GM12892 (cell line): ENCODE measurements at regions not wholly inside any gene's neighbourhood (a gene's known extent, or its start where the extent isn't known, plus 50 kb on each side); places are given as distances from the start of the nearest gene placed in this dataset.
"Not testable (repeated sequence)": the region's sequence is repeated elsewhere in the genome, so short reads cannot be mapped to it uniquely, and the experiment has no call there.

Experiments used
- DNase-seq: peaks from one replicate; pipeline ENCODE4 v3.0.0; 2011; ENCODE audit not compliant: insufficient read length
- FAIRE-seq: peaks from 2 replicates; lab custom pipeline; 2011; peaks lifted over from hg19 to GRCh38; lab: Jason Lieb, UNC
- POLR2A ChIP-seq: IDR thresholded peaks from 2 replicates; pipeline ENCODE4 v1.6.1; 2011; ENCODE audit warnings: low read depth, low read length, control low read depth
- POLR2AphosphoS5 ChIP-seq: IDR thresholded peaks from 2 replicates; pipeline ENCODE4 v1.6.1; 2011; ENCODE audit warnings: low read depth, low read length, control low read depth
- TAF1 ChIP-seq: IDR thresholded peaks from 2 replicates; pipeline ENCODE4 v1.6.1; 2011; ENCODE audit warnings: low read depth, mild to moderate bottlenecking, control low read depth, low read length, borderline replicate concordance

DNA sequence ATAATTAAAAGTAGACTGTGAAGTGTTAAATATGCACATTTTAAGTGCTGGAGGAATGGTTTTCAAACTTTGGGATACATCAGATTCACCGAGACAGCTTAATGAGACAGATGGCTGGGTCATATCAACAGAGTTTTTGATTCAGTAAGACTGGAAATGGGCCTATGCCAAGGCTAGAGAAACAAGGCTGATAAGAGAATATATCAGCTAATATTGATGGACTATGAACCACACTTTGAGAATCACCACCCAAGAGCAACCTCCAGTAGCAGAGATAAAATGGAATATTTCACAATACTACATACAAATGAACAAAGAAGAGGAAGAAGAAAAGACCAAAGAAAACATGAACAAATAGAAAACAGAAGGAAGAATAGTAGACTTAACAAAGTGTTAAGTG lies 450.2 kb upstream of the KLHL29 start:
- FAIRE-seq: no peak
- TF ChIP-seq POLR2AphosphoS5 (no peak), TAF1 (no peak), POLR2A (no peak)
- no peak for DNase-seq

GRCh38 chr2:22942441-22942840 lies 442.5 kb upstream of the KLHL29 start:
- no peak for TF ChIP-seq POLR2AphosphoS5
- no peak for TF ChIP-seq TAF1
- no peak for TF ChIP-seq POLR2A
- FAIRE-seq (no peak), DNase-seq (no peak)

- FAIRE-seq (no peak), DNase-seq (no peak)
- no peak for TF ChIP-seq TAF1
- no peak for TF ChIP-seq POLR2AphosphoS5
- TF ChIP-seq POLR2A: no peak
These were observed 440.8 kb upstream of the KLHL29 start for GRCh38 chr2:22944143-22944542.

DNA sequence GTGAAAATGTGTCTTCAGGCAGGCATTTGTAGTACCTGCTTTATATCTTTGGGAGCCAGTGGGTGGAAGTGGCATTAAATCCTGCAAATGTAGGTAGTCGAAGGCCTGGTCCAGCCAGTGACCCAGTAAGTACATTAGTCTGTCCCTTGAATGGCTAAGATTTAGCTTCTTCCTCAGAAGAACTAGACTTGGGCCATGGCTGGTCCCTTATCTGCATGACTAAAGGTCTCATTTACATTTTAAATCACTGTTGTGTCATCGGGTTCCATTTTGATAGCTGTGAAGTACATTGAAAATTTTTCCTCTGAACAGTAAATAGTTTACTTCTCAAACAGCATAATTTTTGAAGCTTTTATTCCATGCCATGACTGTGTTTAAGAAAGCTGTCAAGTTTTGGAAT lies 438.4 kb upstream of the KLHL29 start:
- no peak for TF ChIP-seq POLR2AphosphoS5
- no peak for FAIRE-seq
- no peak for DNase-seq

- no peak for DNase-seq
- FAIRE-seq: no peak
- no peak for TF ChIP-seq POLR2A
- no peak for TF ChIP-seq TAF1
- TF ChIP-seq POLR2AphosphoS5: no peak
These were observed 437.2 kb upstream of the KLHL29 start for GRCh38 chr2:22947741-22948140.

DNA sequence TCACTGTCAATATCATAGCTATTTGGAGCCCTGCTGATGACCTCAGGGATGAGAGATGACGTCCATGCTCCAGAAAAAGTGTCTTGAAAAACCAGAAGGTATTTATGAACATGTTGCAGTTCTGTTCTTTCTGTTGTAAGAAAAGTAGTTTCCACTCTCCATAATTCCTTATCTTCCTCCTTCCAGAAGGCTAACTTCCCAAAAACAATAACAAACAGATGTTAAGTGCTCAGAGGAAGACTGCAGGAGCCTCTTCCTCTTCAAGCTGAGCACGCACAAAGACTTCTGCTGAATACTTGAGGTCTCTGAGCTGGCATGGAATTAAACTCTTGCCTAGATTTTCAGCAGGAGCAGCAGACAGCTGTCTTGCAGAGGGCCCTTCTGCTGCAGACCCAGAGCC lies 434.5 kb upstream of the KLHL29 start:
- FAIRE-seq (no peak), DNase-seq (no peak)
- TF ChIP-seq TAF1 (no peak), POLR2AphosphoS5 (no peak), POLR2A (no peak)

GRCh38 chr2:22952656-22953225 lies 432.2 kb upstream of the KLHL29 start:
- DNase-seq (no peak), FAIRE-seq (no peak)
- TF ChIP-seq POLR2A (no peak), POLR2AphosphoS5 (no peak), TAF1 (no peak)

DNA sequence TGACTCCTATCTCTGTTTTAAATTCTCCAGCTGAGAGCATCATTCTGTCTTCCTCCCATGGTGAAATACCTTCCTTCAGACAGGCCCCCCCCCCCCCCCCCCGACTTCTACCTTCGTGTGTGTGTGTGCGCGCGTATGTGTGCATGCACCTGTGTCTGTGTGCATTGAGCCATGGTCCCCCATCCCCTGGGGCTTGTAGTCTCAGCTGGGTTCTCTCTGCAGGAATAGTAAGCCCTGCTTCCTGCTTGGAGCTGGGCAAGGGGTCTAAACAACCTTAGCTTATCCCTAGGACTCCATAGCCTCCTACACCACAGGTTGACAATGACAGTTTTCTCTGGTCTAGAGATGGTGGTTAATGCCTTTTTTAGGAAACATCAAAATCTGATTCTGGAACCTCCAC lies 427.5 kb upstream of the KLHL29 start:
- FAIRE-seq (no peak), DNase-seq (no peak)
- TF ChIP-seq TAF1: no peak
- TF ChIP-seq POLR2AphosphoS5: no peak
- no peak for TF ChIP-seq POLR2A

GRCh38 chr2:22958308-22958707 lies 426.7 kb upstream of the KLHL29 start:
- DNase-seq (no peak), FAIRE-seq (no peak)
- TF ChIP-seq POLR2AphosphoS5 (no peak), POLR2A (no peak), TAF1 (no peak)

- FAIRE-seq (no peak), DNase-seq (no peak)
- no peak for TF ChIP-seq TAF1
- no peak for TF ChIP-seq POLR2A
- no peak for TF ChIP-seq POLR2AphosphoS5
These were observed 417.2 kb upstream of the KLHL29 start for GRCh38 chr2:22967756-22968155.

GRCh38 chr2:22970284-22970975 lies 414.5 kb upstream of the KLHL29 start:
- no peak for DNase-seq
- no peak for TF ChIP-seq POLR2A
- TF ChIP-seq POLR2AphosphoS5: no peak
- FAIRE-seq: no peak

DNA sequence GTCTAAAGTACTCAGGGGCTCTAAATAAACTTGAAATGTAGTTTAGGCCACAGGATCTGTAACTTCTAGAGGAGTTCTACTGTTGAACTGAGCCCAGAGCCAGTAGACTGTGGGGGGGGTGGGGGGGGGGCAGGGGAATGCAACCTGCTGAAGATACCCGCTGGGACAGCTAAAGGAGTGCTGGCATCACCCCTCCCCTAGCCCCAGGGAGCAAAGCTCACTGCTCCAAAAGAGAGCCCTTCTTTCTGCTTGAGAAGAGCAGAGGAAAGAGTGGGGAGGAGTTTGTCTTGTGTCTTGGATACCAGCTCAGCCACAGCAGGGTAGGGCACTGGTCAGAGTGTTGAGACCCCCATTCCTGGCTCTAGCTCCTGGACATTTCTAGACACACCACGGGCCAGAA lies 414.0 kb upstream of the KLHL29 start:
- DNase-seq: no peak
- no peak for FAIRE-seq
- TF ChIP-seq TAF1 (no peak), POLR2AphosphoS5 (no peak), POLR2A (no peak)

DNA sequence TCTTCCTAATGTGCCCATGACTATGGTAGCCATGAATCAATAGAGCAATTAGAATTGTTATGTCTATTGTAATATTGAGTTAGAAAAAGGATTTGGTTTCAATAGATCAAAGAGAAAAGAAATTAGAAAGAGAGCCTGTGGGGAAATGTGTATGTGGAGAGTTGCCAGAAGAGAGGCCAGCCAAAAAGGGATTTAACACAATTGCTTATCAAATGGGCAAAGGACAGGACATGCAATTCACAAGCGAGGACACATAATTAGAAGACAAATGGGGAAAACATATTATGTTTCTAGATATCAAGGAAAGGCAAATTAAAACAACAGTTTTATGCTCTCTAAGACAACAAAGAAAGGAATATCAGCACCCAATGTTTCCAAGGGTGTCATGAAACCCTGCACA lies 403.2 kb upstream of the KLHL29 start:
- DNase-seq: no peak
- no peak for FAIRE-seq
- no peak for TF ChIP-seq POLR2AphosphoS5
- no peak for TF ChIP-seq TAF1
- no peak for TF ChIP-seq POLR2A

- DNase-seq, FAIRE-seq: not testable (repeated sequence)
These were observed 400.8 kb upstream of the KLHL29 start for GRCh38 chr2:22984152-22984551.
